ENCODE measurements at regions not wholly inside any gene's neighbourhood (a gene's known extent, or its start where the extent isn't known, plus 50 kb on each side); places are given as distances from the start of the nearest gene placed in this dataset.

- CTCF ChIA-PET = no interaction called here
- H3K9me3 ChIP-seq (ENCODE audit: control insufficient read depth, insufficient read depth, low read depth, low read length) = no peaks in the 10 kb centered on the region
Observed at GRCh38 chr21:28068455-28069358, 924.0 kb downstream of the LTN1 start.

More at GRCh38 chr21:28068455-28069358, 924.0 kb downstream of the LTN1 start:
- ATAC-seq (no peak), DNase-seq (ENCODE audit: low read depth, low spot score) (no peak)
- Histone ChIP-seq H3K4me3 (ENCODE audit: low read depth in 2 of 2, low read length in 2 of 2) (no peak overlapping the region), H3K36me3 (ENCODE audit: control insufficient read depth, insufficient read depth, low read length) (no peaks in the 10 kb centered on the region), H3K27ac (ENCODE audit: low read length) (no peak overlapping the region), H3K27me3 (ENCODE audit: control insufficient read depth, insufficient read depth, low read length) (no peaks in the 10 kb centered on the region), H3K4me1 (ENCODE audit: control insufficient read depth, insufficient read depth, low read length) (no peaks in the 10 kb centered on the region)
- no peak for TF ChIP-seq TCF7L2 (IDR thresholded peaks at IDR 0.05; ENCODE audit: low read depth, low read length)
- TF ChIP-seq POLR2AphosphoS5 (IDR thresholded peaks at IDR 0.05; ENCODE audit: low read depth, low read length) = no peak
- no peak for TF ChIP-seq REST (IDR thresholded peaks at IDR 0.05; ENCODE audit: insufficient read depth in 1 of 2, low read depth in 2 of 2, low read length in 1 of 2)
- TF ChIP-seq CTCF (IDR thresholded peaks at IDR 0.05) = no peak
- no peak for TF ChIP-seq SIN3A (IDR thresholded peaks at IDR 0.05; ENCODE audit: borderline replicate concordance, insufficient read depth, low read depth, low read length)
- intact Hi-C loops (cut with micrococcal nuclease; ENCODE audit: unreplicated experiment) = no loop called here
- POLR2A ChIA-PET = no interaction called here
- BruUV-seq (replicated peaks) = no TSS peak
- in situ Hi-C loops (cut with HindIII; ENCODE audit: low pct_unique_long_range_greater_than_20kb, low sequenced_read_pairs) = no loop called here
